GM10266 (cell line): ENCODE measurements at regions not wholly inside any gene's neighbourhood (a gene's known extent, or its start where the extent isn't known, plus 50 kb on each side); places are given as distances from the start of the nearest gene placed in this dataset.
"Not testable (repeated sequence)": the region's sequence is repeated elsewhere in the genome, so short reads cannot be mapped to it uniquely, and the experiment has no call there.

Experiments
- DNase-seq: peaks from one replicate; pipeline ENCODE4 v3.0.0; 2012; ENCODE audit errors: extremely low spot score
- CTCF ChIP-seq: IDR thresholded peaks from 2 replicates; pipeline ENCODE4 v1.5.1; 2012; ENCODE audit warnings: mild to moderate bottlenecking, low read depth; ENCODE audit not compliant: control insufficient read depth, insufficient read depth; ENCODE audit errors: missing control alignments

GRCh38 chrX:122625821-122626220 is 558.3 kb upstream of the GRIA3 start:
- no peak for DNase-seq
- TF ChIP-seq CTCF: no peak

- TF ChIP-seq CTCF: no peak
Observed at GRCh38 chrX:122626871-122627270, 557.2 kb upstream of the GRIA3 start.

GRCh38 chrX:122641136-122641535 is 542.9 kb upstream of the GRIA3 start:
- DNase-seq: no peak
- TF ChIP-seq CTCF: no peak

More at GRCh38 chrX:122626871-122627270, 557.2 kb upstream of the GRIA3 start:
- no peak for DNase-seq

- no peak for TF ChIP-seq CTCF
- no peak for DNase-seq
Observed at GRCh38 chrX:122641826-122642225, 542.3 kb upstream of the GRIA3 start.

- not testable (repeated sequence) for DNase-seq
Observed at GRCh38 chrX:122655256-122655655, 528.8 kb upstream of the GRIA3 start.

- DNase-seq: no peak
Observed at GRCh38 chrX:122666601-122667000, 517.5 kb upstream of the GRIA3 start.

GRCh38 chrX:122667667-122668066 is 516.4 kb upstream of the GRIA3 start:
- TF ChIP-seq CTCF: no peak
- DNase-seq: no peak

More at GRCh38 chrX:122666601-122667000, 517.5 kb upstream of the GRIA3 start:
- TF ChIP-seq CTCF: no peak

- no peak for DNase-seq
- TF ChIP-seq CTCF: no peak
Observed at GRCh38 chrX:122703762-122704161, 480.3 kb upstream of the GRIA3 start.
